ENCODE measurements at regions not wholly inside any gene's neighbourhood (a gene's known extent, or its start where the extent isn't known, plus 50 kb on each side); places are given as distances from the start of the nearest gene placed in this dataset.
A peak's percentile ranks its signal among the peaks of the same experiment; 100 is the strongest.

GRCh38 chr17:14805348-14805747 lies 459.8 kb downstream of the PMP22 start:
- no peak overlapping the region for H3K4me3 Mint-ChIP-seq
- H3K4me1 Mint-ChIP-seq: no peaks in the 10 kb centered on the region
- H3K36me3 Mint-ChIP-seq: no peaks in the 10 kb centered on the region
- DNase-seq (no peak), ATAC-seq (replicated peaks) (no peak)
- H3K9me3 Mint-ChIP-seq: peaks cover 5 to 6% of the 10 kb centered on the region in 2 donors
- peaks cover 6 to 21% of the 10 kb centered on the region in 2 donors for H3K27me3 Mint-ChIP-seq
- H3K27ac Mint-ChIP-seq: no peak overlapping the region

- no peaks in the 10 kb centered on the region for H3K4me1 Mint-ChIP-seq
- peaks cover 5 to 6% of the 10 kb centered on the region in 2 donors for H3K9me3 Mint-ChIP-seq
- no peak for ATAC-seq (replicated peaks)
Observed at GRCh38 chr17:14803826-14804225, 461.3 kb downstream of the PMP22 start.

GRCh38 chr17:14797801-14798200 lies 467.3 kb downstream of the PMP22 start:
- Mint-ChIP-seq H3K36me3 (no peaks in the 10 kb centered on the region), H3K4me3 (no peak overlapping the region), H3K4me1 (no peaks in the 10 kb centered on the region), H3K9me3 (peaks cover 0 to 6% of the 10 kb centered on the region in 2 donors), H3K27me3 (peaks cover 50 to 54% of the 10 kb centered on the region in 2 donors), H3K27ac (no peak overlapping the region)
- DNase-seq (no peak), ATAC-seq (replicated peaks) (no peak)

More at GRCh38 chr17:14803826-14804225, 461.3 kb downstream of the PMP22 start:
- Mint-ChIP-seq H3K27ac (no peak overlapping the region), H3K36me3 (no peaks in the 10 kb centered on the region), H3K27me3 (peaks cover 12 to 26% of the 10 kb centered on the region in 2 donors), H3K4me3 (no peak overlapping the region)
- DNase-seq: no peak

- ATAC-seq (replicated peaks) (no peak), DNase-seq (no peak)
- no peaks in the 10 kb centered on the region for H3K36me3 Mint-ChIP-seq
- peaks cover 52 to 56% of the 10 kb centered on the region in 2 donors for H3K27me3 Mint-ChIP-seq
- no peak overlapping the region for H3K27ac Mint-ChIP-seq
- H3K9me3 Mint-ChIP-seq: peaks cover 0 to 6% of the 10 kb centered on the region in 2 donors
- H3K4me1 Mint-ChIP-seq: peaks cover under 1 to 1% of the 10 kb centered on the region in 2 donors
- no peak overlapping the region for H3K4me3 Mint-ChIP-seq
Observed at GRCh38 chr17:14797021-14797420, 468.1 kb downstream of the PMP22 start.

- Mint-ChIP-seq H3K36me3 (no peaks in the 10 kb centered on the region), H3K27ac (no peak overlapping the region), H3K27me3 (peaks cover 46 to 62% of the 10 kb centered on the region in 2 donors), H3K4me3 (no peak overlapping the region), H3K4me1 (peaks cover 15 to 22% of the 10 kb centered on the region in 2 donors), H3K9me3 (no peaks in the 10 kb centered on the region)
- ATAC-seq (replicated peaks): no peak
- DNase-seq: no peak
Observed at GRCh38 chr17:14794961-14795360, 470.2 kb downstream of the PMP22 start.

GRCh38 chr17:14793237-14793636 lies 471.9 kb downstream of the PMP22 start:
- ATAC-seq (replicated peaks) (no peak), DNase-seq (no peak)
- Mint-ChIP-seq H3K4me3 (no peak overlapping the region), H3K27ac (no peak overlapping the region), H3K9me3 (no peaks in the 10 kb centered on the region), H3K4me1 (peaks cover 19 to 24% of the 10 kb centered on the region in 2 donors), H3K36me3 (no peaks in the 10 kb centered on the region), H3K27me3 (peaks cover 53 to 71% of the 10 kb centered on the region in 2 donors)

- ATAC-seq (replicated peaks): no peak
- H3K4me1 Mint-ChIP-seq: peaks cover 19 to 24% of the 10 kb centered on the region in 2 donors
Observed at GRCh38 chr17:14792746-14793145, 472.4 kb downstream of the PMP22 start.

GRCh38 chr17:14791221-14791620 lies 473.9 kb downstream of the PMP22 start:
- no peaks in the 10 kb centered on the region for H3K36me3 Mint-ChIP-seq
- DNase-seq (no peak), ATAC-seq (replicated peaks) (no peak)
- peaks cover 20 to 24% of the 10 kb centered on the region in 2 donors for H3K4me1 Mint-ChIP-seq
- no peak overlapping the region for H3K27ac Mint-ChIP-seq
- H3K27me3 Mint-ChIP-seq: peaks cover 38 to 61% of the 10 kb centered on the region in 2 donors
- peak overlapping the region; percentile 46 to 59 for H3K4me3 Mint-ChIP-seq
- no peaks in the 10 kb centered on the region for H3K9me3 Mint-ChIP-seq

More at GRCh38 chr17:14792746-14793145, 472.4 kb downstream of the PMP22 start:
- peaks cover 51 to 73% of the 10 kb centered on the region in 2 donors for H3K27me3 Mint-ChIP-seq
- H3K36me3 Mint-ChIP-seq: no peaks in the 10 kb centered on the region
- no peak for DNase-seq
- H3K4me3 Mint-ChIP-seq: no peak overlapping the region
- H3K27ac Mint-ChIP-seq: no peak overlapping the region
- H3K9me3 Mint-ChIP-seq: no peaks in the 10 kb centered on the region

- Mint-ChIP-seq H3K27ac (no peak overlapping the region), H3K9me3 (no peaks in the 10 kb centered on the region), H3K4me3 (peak overlapping the region; percentile 59), H3K4me1 (peaks cover 25 to 31% of the 10 kb centered on the region in 2 donors), H3K36me3 (no peaks in the 10 kb centered on the region), H3K27me3 (peaks cover 34 to 55% of the 10 kb centered on the region in 2 donors)
- ATAC-seq (replicated peaks) (peak; percentile 99 to 100), DNase-seq (peak; percentile 66)
Observed at GRCh38 chr17:14790521-14790920, 474.6 kb downstream of the PMP22 start.

- H3K9me3 Mint-ChIP-seq: peaks cover 0 to 2% of the 10 kb centered on the region in 2 donors
- ATAC-seq (replicated peaks): peak; percentile 91
- no peak overlapping the region for H3K4me3 Mint-ChIP-seq
- DNase-seq: peak; percentile 60
- H3K27ac Mint-ChIP-seq: no peak overlapping the region
- H3K36me3 Mint-ChIP-seq: no peaks in the 10 kb centered on the region
- H3K27me3 Mint-ChIP-seq: peaks cover 12 to 26% of the 10 kb centered on the region in 2 donors
- peaks cover 19% of the 10 kb centered on the region in 2 donors for H3K4me1 Mint-ChIP-seq
Observed at GRCh38 chr17:14784997-14785696, 480.0 kb downstream of the PMP22 start.

GRCh38 chr17:14781123-14781522 lies 480.2 kb downstream of the HS3ST3B1 start:
- DNase-seq: no peak
- no peak for ATAC-seq (replicated peaks)
- Mint-ChIP-seq H3K36me3 (no peaks in the 10 kb centered on the region), H3K27ac (no peak overlapping the region), H3K4me1 (peaks cover 11 to 14% of the 10 kb centered on the region in 2 donors), H3K9me3 (peaks cover 0 to 2% of the 10 kb centered on the region in 2 donors), H3K4me3 (no peak overlapping the region), H3K27me3 (peaks cover 18 to 35% of the 10 kb centered on the region in 2 donors)

GRCh38 chr17:14780097-14780651 lies 479.3 kb downstream of the HS3ST3B1 start:
- ATAC-seq (replicated peaks): no peak
- peaks cover 26 to 42% of the 10 kb centered on the region in 2 donors for H3K27me3 Mint-ChIP-seq
- H3K36me3 Mint-ChIP-seq: no peaks in the 10 kb centered on the region
- peaks cover 3 to 5% of the 10 kb centered on the region in 2 donors for H3K4me1 Mint-ChIP-seq
- no peak for DNase-seq
- H3K27ac Mint-ChIP-seq: no peak overlapping the region
- peaks cover 0 to 2% of the 10 kb centered on the region in 2 donors for H3K9me3 Mint-ChIP-seq
- no peak overlapping the region for H3K4me3 Mint-ChIP-seq

- ATAC-seq (replicated peaks): no peak
- no peaks in the 10 kb centered on the region for H3K4me1 Mint-ChIP-seq
Observed at GRCh38 chr17:14779241-14779640, 478.4 kb downstream of the HS3ST3B1 start.

GRCh38 chr17:14777291-14777690 lies 476.4 kb downstream of the HS3ST3B1 start:
- no peak for DNase-seq
- Mint-ChIP-seq H3K27ac (no peak overlapping the region), H3K4me3 (no peak overlapping the region), H3K27me3 (peaks cover 36 to 64% of the 10 kb centered on the region in 2 donors), H3K4me1 (no peaks in the 10 kb centered on the region), H3K36me3 (peaks cover 4 to 6% of the 10 kb centered on the region in 2 donors), H3K9me3 (peaks cover 5 to 9% of the 10 kb centered on the region in 2 donors)
- no peak for ATAC-seq (replicated peaks)

More at GRCh38 chr17:14779241-14779640, 478.4 kb downstream of the HS3ST3B1 start:
- no peak overlapping the region for H3K4me3 Mint-ChIP-seq
- peaks cover 4 to 7% of the 10 kb centered on the region in 2 donors for H3K9me3 Mint-ChIP-seq
- DNase-seq: no peak
- no peak overlapping the region for H3K27ac Mint-ChIP-seq
- peaks cover 4% of the 10 kb centered on the region in 2 donors for H3K36me3 Mint-ChIP-seq
- H3K27me3 Mint-ChIP-seq: peaks cover 31 to 47% of the 10 kb centered on the region in 2 donors

GRCh38 chr17:14776791-14777190 lies 475.9 kb downstream of the HS3ST3B1 start:
- no peak overlapping the region for H3K4me3 Mint-ChIP-seq
- DNase-seq: no peak

More at GRCh38 chr17:14776791-14777190, 475.9 kb downstream of the HS3ST3B1 start:
- no peak for ATAC-seq (replicated peaks)
- Mint-ChIP-seq H3K27ac (no peak overlapping the region), H3K27me3 (peaks cover 41 to 69% of the 10 kb centered on the region in 2 donors), H3K4me1 (no peaks in the 10 kb centered on the region), H3K36me3 (peaks cover 4 to 6% of the 10 kb centered on the region in 2 donors), H3K9me3 (peaks cover 5 to 9% of the 10 kb centered on the region in 2 donors)
